HL-60 (cell line): ENCODE measurements at regions not wholly inside any gene's neighbourhood (a gene's known extent, or its start where the extent isn't known, plus 50 kb on each side); places are given as distances from the start of the nearest gene placed in this dataset.
A peak's percentile ranks its signal among the peaks of the same experiment; 100 is the strongest.
"Not testable (repeated sequence)": the region's sequence is repeated elsewhere in the genome, so short reads cannot be mapped to it uniquely, and the experiment has no call there.

ENCODE experiments used
- DNase-seq, 2 experiments: peaks; one replicate each; pipeline ENCODE4 v3.0.0-alpha.2; 2010 to 2020; ENCODE audit warnings: low read depth in 1 of 2, low spot score in 1 of 2
- H3K27ac ChIP-seq: fragments of 250-450 bp; sonication (Bioruptor Pico); replicated peaks from 2 replicates; pipeline ENCODE4 v1.5.1; 2020; ENCODE audit warnings: mild to moderate bottlenecking, moderate library complexity
- H3K27me3 ChIP-seq: fragments of 250-450 bp; sonication (Bioruptor Pico); 2 replicates; pipeline ENCODE4 v1.5.1; 2021; ENCODE audit warnings: mild to moderate bottlenecking, moderate library complexity; ENCODE audit not compliant: insufficient read depth, poor library complexity, severe bottlenecking
- H3K4me3 ChIP-seq: replicated peaks from 2 replicates; pipeline ENCODE4 v1.5.1; 2011; ENCODE audit warnings: mild to moderate bottlenecking, control low read depth, low read length; ENCODE audit not compliant: insufficient read depth
- GABPA ChIP-seq: IDR thresholded peaks from 2 replicates; pipeline ENCODE4 v1.6.1; 2012; ENCODE audit warnings: low read depth
- POLR2AphosphoS5 ChIP-seq: IDR thresholded peaks from 2 replicates; pipeline ENCODE4 v1.6.1; 2012; ENCODE audit warnings: low read depth
- SPI1 ChIP-seq: IDR thresholded peaks from 2 replicates; pipeline ENCODE4 v1.6.1; 2012; ENCODE audit warnings: low read depth, mild to moderate bottlenecking, borderline replicate concordance
- TF ChIP-seq, protein P1 (sequence below): IDR thresholded peaks from one replicate; pipeline ENCODE4 v1.5.1; 2011; ENCODE audit warnings: low read length, control low read depth, inconsistent platforms; ENCODE audit not compliant: insufficient read depth
- TF ChIP-seq, protein P2 (sequence below): IDR thresholded peaks from 2 replicates; pipeline ENCODE4 v1.6.1; 2012; ENCODE audit warnings: low read depth; ENCODE audit not compliant: insufficient replicate concordance

- Histone ChIP-seq H3K4me3 (no peak overlapping the region), H3K27ac (no peak overlapping the region), H3K27me3 (peaks cover 5% of the 10 kb centered on the region)
- DNase-seq = no peak
- no peak for TF ChIP-seq SPI1
- TF ChIP-seq, protein P1, sequence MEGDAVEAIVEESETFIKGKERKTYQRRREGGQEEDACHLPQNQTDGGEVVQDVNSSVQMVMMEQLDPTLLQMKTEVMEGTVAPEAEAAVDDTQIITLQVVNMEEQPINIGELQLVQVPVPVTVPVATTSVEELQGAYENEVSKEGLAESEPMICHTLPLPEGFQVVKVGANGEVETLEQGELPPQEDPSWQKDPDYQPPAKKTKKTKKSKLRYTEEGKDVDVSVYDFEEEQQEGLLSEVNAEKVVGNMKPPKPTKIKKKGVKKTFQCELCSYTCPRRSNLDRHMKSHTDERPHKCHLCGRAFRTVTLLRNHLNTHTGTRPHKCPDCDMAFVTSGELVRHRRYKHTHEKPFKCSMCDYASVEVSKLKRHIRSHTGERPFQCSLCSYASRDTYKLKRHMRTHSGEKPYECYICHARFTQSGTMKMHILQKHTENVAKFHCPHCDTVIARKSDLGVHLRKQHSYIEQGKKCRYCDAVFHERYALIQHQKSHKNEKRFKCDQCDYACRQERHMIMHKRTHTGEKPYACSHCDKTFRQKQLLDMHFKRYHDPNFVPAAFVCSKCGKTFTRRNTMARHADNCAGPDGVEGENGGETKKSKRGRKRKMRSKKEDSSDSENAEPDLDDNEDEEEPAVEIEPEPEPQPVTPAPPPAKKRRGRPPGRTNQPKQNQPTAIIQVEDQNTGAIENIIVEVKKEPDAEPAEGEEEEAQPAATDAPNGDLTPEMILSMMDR = no peak
- TF ChIP-seq, protein P2, sequence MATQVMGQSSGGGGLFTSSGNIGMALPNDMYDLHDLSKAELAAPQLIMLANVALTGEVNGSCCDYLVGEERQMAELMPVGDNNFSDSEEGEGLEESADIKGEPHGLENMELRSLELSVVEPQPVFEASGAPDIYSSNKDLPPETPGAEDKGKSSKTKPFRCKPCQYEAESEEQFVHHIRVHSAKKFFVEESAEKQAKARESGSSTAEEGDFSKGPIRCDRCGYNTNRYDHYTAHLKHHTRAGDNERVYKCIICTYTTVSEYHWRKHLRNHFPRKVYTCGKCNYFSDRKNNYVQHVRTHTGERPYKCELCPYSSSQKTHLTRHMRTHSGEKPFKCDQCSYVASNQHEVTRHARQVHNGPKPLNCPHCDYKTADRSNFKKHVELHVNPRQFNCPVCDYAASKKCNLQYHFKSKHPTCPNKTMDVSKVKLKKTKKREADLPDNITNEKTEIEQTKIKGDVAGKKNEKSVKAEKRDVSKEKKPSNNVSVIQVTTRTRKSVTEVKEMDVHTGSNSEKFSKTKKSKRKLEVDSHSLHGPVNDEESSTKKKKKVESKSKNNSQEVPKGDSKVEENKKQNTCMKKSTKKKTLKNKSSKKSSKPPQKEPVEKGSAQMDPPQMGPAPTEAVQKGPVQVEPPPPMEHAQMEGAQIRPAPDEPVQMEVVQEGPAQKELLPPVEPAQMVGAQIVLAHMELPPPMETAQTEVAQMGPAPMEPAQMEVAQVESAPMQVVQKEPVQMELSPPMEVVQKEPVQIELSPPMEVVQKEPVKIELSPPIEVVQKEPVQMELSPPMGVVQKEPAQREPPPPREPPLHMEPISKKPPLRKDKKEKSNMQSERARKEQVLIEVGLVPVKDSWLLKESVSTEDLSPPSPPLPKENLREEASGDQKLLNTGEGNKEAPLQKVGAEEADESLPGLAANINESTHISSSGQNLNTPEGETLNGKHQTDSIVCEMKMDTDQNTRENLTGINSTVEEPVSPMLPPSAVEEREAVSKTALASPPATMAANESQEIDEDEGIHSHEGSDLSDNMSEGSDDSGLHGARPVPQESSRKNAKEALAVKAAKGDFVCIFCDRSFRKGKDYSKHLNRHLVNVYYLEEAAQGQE = no peak
- no peak for TF ChIP-seq GABPA
- no peak for TF ChIP-seq POLR2AphosphoS5
Measured at GRCh38 chr1:213704941-213705340, 282.8 kb upstream of the PROX1 start.

GRCh38 chr1:213711833-213712490, 275.8 kb upstream of the PROX1 start:
- DNase-seq, H3K4me3 ChIP-seq, H3K27ac ChIP-seq: not testable (repeated sequence)
- peaks cover 11% of the 10 kb centered on the region for H3K27me3 ChIP-seq

DNA sequence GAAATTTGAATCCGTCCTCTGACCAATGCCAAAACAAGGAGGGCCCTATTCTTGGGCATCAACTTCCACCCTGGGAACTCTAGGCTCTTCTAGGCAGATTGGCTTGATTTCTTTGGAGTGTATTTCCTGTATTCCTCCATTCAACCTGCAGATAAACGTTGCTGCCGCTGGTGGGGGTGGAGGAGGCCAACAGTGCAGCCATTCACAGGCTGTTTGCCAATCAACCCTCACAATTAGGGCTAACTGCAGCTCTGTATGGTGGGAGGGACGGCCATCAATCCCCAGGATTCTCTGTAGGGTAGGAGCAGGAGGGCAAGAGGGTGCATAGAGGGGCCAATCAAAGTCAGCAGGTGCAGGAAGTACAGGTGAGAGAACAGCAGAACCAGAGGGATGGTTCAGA, 273.1 kb upstream of the PROX1 start:
- H3K27me3 ChIP-seq = peaks cover 8% of the 10 kb centered on the region
- no peak overlapping the region for H3K27ac ChIP-seq
- no peak for DNase-seq
- TF ChIP-seq POLR2AphosphoS5 (no peak), GABPA (no peak), SPI1 (no peak)
- no peak overlapping the region for H3K4me3 ChIP-seq

GRCh38 chr1:213715182-213715581, 272.6 kb upstream of the PROX1 start:
- Histone ChIP-seq H3K27ac (no peak overlapping the region), H3K4me3 (no peak overlapping the region), H3K27me3 (peaks cover 7% of the 10 kb centered on the region)
- TF ChIP-seq, protein P2 = no peak
- TF ChIP-seq, protein P1 = no peak
- TF ChIP-seq POLR2AphosphoS5 (no peak), SPI1 (no peak), GABPA (no peak)
- no peak for DNase-seq

- Histone ChIP-seq H3K4me3 (no peak overlapping the region), H3K27me3 (peaks cover 2% of the 10 kb centered on the region), H3K27ac (no peak overlapping the region)
- TF ChIP-seq, protein P2 = no peak
- TF ChIP-seq POLR2AphosphoS5 = no peak
- TF ChIP-seq, protein P1 = no peak
- TF ChIP-seq SPI1 = no peak
- TF ChIP-seq GABPA = no peak
- peak in 1 of 2 experiments; percentile 43 for DNase-seq
Measured at GRCh38 chr1:213719462-213719861, 268.3 kb upstream of the PROX1 start.
